Tibial nerve (tissue), 3 donors: ENCODE measurements at regions not wholly inside any gene's neighbourhood (a gene's known extent, or its start where the extent isn't known, plus 50 kb on each side); places are given as distances from the start of the nearest gene placed in this dataset.

Source experiments
- EP300 ChIP-seq, 2 donors: sonication (generic); formaldehyde crosslinking; IDR thresholded peaks; one replicate each; pipeline ENCODE4 v1.6.1; 2017; ENCODE audit warnings: antibody characterized with exemption in 2 of 2, mild to moderate bottlenecking in 1 of 2
- POLR2A ChIP-seq, 2 donors: fragments of 450-650 bp; IDR thresholded peaks; one replicate each; pipeline ENCODE4 v1.6.1; 2017; ENCODE audit warnings: antibody characterized with exemption in 2 of 2, mild to moderate bottlenecking in 2 of 2, moderate library complexity in 2 of 2

GRCh38 chr17:34472363-34472762, 107.0 kb upstream of the TMEM132E start:
- TF ChIP-seq POLR2A (IDR thresholded peaks at IDR 0.05), result no peak
- no peak for TF ChIP-seq EP300 (IDR thresholded peaks at IDR 0.05)
